K562 (cell line): ENCODE measurements at regions not wholly inside any gene's neighbourhood (a gene's known extent, or its start where the extent isn't known, plus 50 kb on each side); places are given as distances from the start of the nearest gene placed in this dataset.

Source experiments
- ATAC-seq: fragments of 200-7000 bp; cut with Tn5 transposase; 3 replicates; pipeline ENCODE4 v1.9.1; 2020; ENCODE audit warnings: moderate library complexity
- BruUV-seq: library from RNA; stranded (reverse); fragments of 400-500 nt; replicated peaks from 2 replicates; lab custom pipeline; 2021; lab: Mats Ljungman, UMichigan
- CTCF ChIA-PET: fragments of 300-600 bp; formaldehyde crosslinking; extraction: SDS; loops from one replicate; lab custom pipeline; 2021; ENCODE audit warnings: low intra/inter-chr PET ratio; lab: Yijun Ruan, JAX
- POLR2A ChIA-PET: fragments of 300-600, 350-650 bp; sonication (Branson Sonifier 250); formaldehyde crosslinking; extraction: SDS; loops from one replicate; lab custom pipeline; 2021; ENCODE audit warnings: antibody characterized with exemption, inconsistent platforms; lab: Yijun Ruan, JAX
- DNase-seq, 4 experiments: peaks; one replicate each; pipeline versions ENCODE4 v3.0.0 to v3.0.0-alpha.2; 2011 to 2018; ENCODE audit warnings: low spot score in 3 of 4, mixed read lengths in 3 of 4; ENCODE audit errors: extremely low read depth in 1 of 4
- FAIRE-seq: peaks from 2 replicates; lab custom pipeline; 2011; peaks lifted over from hg19 to GRCh38; lab: Jason Lieb, UNC
- H2AFZ ChIP-seq: 2 replicates; pipeline ENCODE4 v1.6.0; 2011; ENCODE audit warnings: low read depth, low read length, control low read depth, inconsistent platforms
- H3K27ac ChIP-seq: fragments of 200-600 bp; 3 replicates; pipeline ENCODE4 v1.8.0; 2011; ENCODE audit warnings: low read depth, mild to moderate bottlenecking, control low read depth, inconsistent platforms, low read length, moderate library complexity, mixed read lengths; ENCODE audit errors: extremely low read depth
- H3K27me3 ChIP-seq, 2 experiments: fragments of 300-600 bp in 1 of 2; 2 replicates in 1 of 2; 3 replicates in 1 of 2; pipeline versions ENCODE4 v1.6.0 to v1.8.0; 2011; ENCODE audit warnings: inconsistent platforms in 2 of 2, low read length in 2 of 2, mild to moderate bottlenecking in 1 of 2, mixed read lengths in 1 of 2, moderate library complexity in 1 of 2; ENCODE audit not compliant: control insufficient read depth in 2 of 2, insufficient read depth in 2 of 2
- H3K36me3 ChIP-seq: fragments of 300-600 bp; 3 replicates; pipeline ENCODE4 v1.8.0; 2011; ENCODE audit warnings: mild to moderate bottlenecking, low read length, inconsistent platforms; ENCODE audit not compliant: control insufficient read depth, insufficient read depth
- H3K4me1 ChIP-seq, 2 experiments: fragments of 200-600 bp in 1 of 2; replicated peaks in 1 of 2; 2 replicates in 1 of 2; 3 replicates in 1 of 2; pipeline versions ENCODE4 v1.5.1 to v1.8.0; 2011; ENCODE audit warnings: inconsistent platforms in 2 of 2, low read length in 2 of 2, mild to moderate bottlenecking in 1 of 2, mixed read lengths in 1 of 2, moderate library complexity in 1 of 2; ENCODE audit not compliant: control insufficient read depth in 2 of 2, insufficient read depth in 2 of 2
- H3K4me2 ChIP-seq: 2 replicates; pipeline ENCODE4 v1.6.1; 2011; ENCODE audit warnings: low read length, control low read depth, inconsistent platforms, mixed read lengths; ENCODE audit not compliant: insufficient read depth
- H3K4me3 ChIP-seq: fragments of 200-600 bp; sonication (generic), shearing (Covaris generic); 2 replicates; pipeline ENCODE4 v1.5.1; 2016; ENCODE audit warnings: control low read depth, inconsistent platforms
- H3K79me2 ChIP-seq: fragments of 200-600 bp; 3 replicates; pipeline ENCODE4 v1.8.0; 2011; ENCODE audit warnings: low read length, inconsistent platforms; ENCODE audit not compliant: control insufficient read depth, insufficient read depth
- H3K9ac ChIP-seq, 2 experiments: 2 replicates each; pipeline versions ENCODE4 v1.6.0 to v1.6.1; 2011; ENCODE audit warnings: low read depth in 2 of 2, low read length in 2 of 2, control low read depth in 1 of 2, inconsistent platforms in 1 of 2, mild to moderate bottlenecking in 1 of 2, mixed read lengths in 1 of 2; ENCODE audit not compliant: insufficient read depth in 1 of 2
- H3K9me1 ChIP-seq: one replicate; pipeline ENCODE4 v1.6.0; 2011; ENCODE audit warnings: inconsistent platforms, mild to moderate bottlenecking, low read length, moderate library complexity; ENCODE audit not compliant: control insufficient read depth, insufficient read depth
- H3K9me3 ChIP-seq: replicated peaks from 2 replicates; pipeline ENCODE4 v1.5.1; 2011; ENCODE audit warnings: low read depth, low read length, inconsistent platforms; ENCODE audit not compliant: control insufficient read depth, insufficient read depth
- H4K20me1 ChIP-seq: replicated peaks from 2 replicates; pipeline ENCODE4 v1.6.1; 2011; ENCODE audit warnings: low read length, inconsistent platforms, mixed read lengths; ENCODE audit not compliant: control insufficient read depth, insufficient read depth
- GATAD2A ChIP-seq: fragments of 450-650 bp; IDR thresholded peaks from 2 replicates; pipeline ENCODE4 v1.6.1; 2017
- NONO ChIP-seq, 2 experiments: fragments of 200-400 bp in 1 of 2; fragments of 450-650 bp in 1 of 2; formaldehyde crosslinking in 1 of 2; IDR thresholded peaks; 2 replicates each; pipeline ENCODE4 v1.6.1; 2017; ENCODE audit warnings: low read depth in 2 of 2, mild to moderate bottlenecking in 2 of 2, moderate library complexity in 2 of 2, low read length in 1 of 2
- ZBTB17 ChIP-seq: fragments of 450-650 bp; formaldehyde crosslinking; IDR thresholded peaks from 2 replicates; pipeline ENCODE4 v1.4.0; 2020; ENCODE audit warnings: mild to moderate bottlenecking
- ZNF644 ChIP-seq: fragments of 200-800 bp; sonication (Bioruptor generic); IDR thresholded peaks from 2 replicates; pipeline ENCODE4 v1.6.1; 2016; ENCODE audit warnings: low read depth, missing genetic modification characterization, missing compliant biosample characterization
- WGBS: fragments of 100-300 bp; shearing (Covaris generic); methylation state at CpG from one replicate; pipeline ENCODE4 v1.1.6; 2016; ENCODE audit warnings: low coverage, mixed read lengths; ENCODE audit not compliant: insufficient coverage; ENCODE audit errors: missing lambda C conversion rate; 5-methylcytosine and 5-hydroxymethylcytosine counted together
- in situ Hi-C: fragments of 300-500 bp; cut with MboI; formaldehyde crosslinking; loops from 4 replicates; pipeline ENCODE4 v1.15.0; 2018; ENCODE audit warnings: inconsistent platforms, mixed read lengths
- intact Hi-C: fragments of 100-400 bp; cut with micrococcal nuclease; formaldehyde crosslinking; loops from 2 replicates; pipeline ENCODE4 v1.14.2; 2022
- TF ChIP-seq, protein P1 (sequence below): fragments of 450-650 bp; IDR thresholded peaks from 2 replicates; pipeline ENCODE4 v1.6.1; 2016; ENCODE audit warnings: mild to moderate bottlenecking, moderate library complexity
- TF ChIP-seq, protein P2 (sequence below): IDR thresholded peaks from 2 replicates; pipeline ENCODE4 v1.6.1; 2011; ENCODE audit not compliant: insufficient read length; ENCODE audit errors: extremely low read depth
- TF ChIP-seq, protein P3 (sequence below): fragments of 250-450 bp; sonication (Bioruptor Pico); IDR thresholded peaks from 2 replicates; pipeline ENCODE4 v1.5.0; 2022; ENCODE audit warnings: mild to moderate bottlenecking

DNA sequence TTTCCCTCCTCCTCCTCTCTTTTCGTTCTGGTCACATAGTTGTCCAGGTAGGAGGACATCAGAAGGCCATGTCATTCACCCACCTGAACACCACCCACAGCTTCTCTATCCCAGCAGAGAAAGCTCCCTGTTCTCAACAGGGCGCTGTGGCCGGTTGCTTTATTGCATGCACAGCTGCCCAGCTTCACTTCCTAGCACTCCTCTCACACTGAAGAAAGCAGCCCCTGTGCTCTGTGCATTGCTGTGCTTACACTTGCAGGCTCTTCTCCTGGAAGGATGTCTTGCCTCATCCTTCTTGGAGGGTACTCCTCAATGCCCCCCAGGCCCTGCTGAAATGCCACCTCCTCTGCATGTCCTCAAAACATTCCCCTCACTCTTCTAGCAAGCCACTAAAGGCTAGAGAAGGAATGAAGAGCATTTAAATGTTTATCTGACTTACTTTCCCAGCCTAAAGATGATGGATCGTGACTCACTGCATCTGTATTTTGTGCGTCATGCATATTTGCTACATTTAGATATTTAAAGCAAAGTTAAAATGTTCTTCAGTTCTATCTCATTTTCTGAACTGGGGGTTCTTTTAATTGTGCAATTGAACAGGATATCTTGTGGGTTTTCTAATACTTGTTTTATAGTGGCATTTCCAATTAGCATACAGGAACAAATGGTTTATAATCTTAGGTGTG is 186.4 kb upstream of the PUDP start:
- Histone ChIP-seq H3K4me1 (no peaks in the 10 kb centered on the region), H2AFZ (no peak overlapping the region), H3K27ac (no peak overlapping the region), H3K9me1 (no peaks in the 10 kb centered on the region), H3K4me3 (no peak overlapping the region), H4K20me1 (no peaks in the 10 kb centered on the region), H3K9ac (no peak overlapping the region), H3K79me2 (no peaks in the 10 kb centered on the region), H3K36me3 (no peaks in the 10 kb centered on the region), H3K4me2 (no peak overlapping the region), H3K27me3 (no peaks in the 10 kb centered on the region), H3K9me3 (no peaks in the 10 kb centered on the region)
- CTCF ChIA-PET = no interaction called here
- POLR2A ChIA-PET = no interaction called here
- FAIRE-seq (no peak), ATAC-seq (no peak), DNase-seq (no peak)
- no TSS peak for BruUV-seq
- in situ Hi-C loops = no loop called here
- intact Hi-C loops = no loop called here
- WGBS = 0% methylated on average over 4 of the region's 5 CpGs
- TF ChIP-seq ZBTB17 (CRISPR knock-in tag) (no peak), NONO (IDR thresholded peaks at IDR 0.05; ENCODE audit: low read depth in 2 of 2, low read length in 1 of 2) (no peak), ZNF644 (tag) (no peak), GATAD2A (no peak)
- TF ChIP-seq, protein P1, sequence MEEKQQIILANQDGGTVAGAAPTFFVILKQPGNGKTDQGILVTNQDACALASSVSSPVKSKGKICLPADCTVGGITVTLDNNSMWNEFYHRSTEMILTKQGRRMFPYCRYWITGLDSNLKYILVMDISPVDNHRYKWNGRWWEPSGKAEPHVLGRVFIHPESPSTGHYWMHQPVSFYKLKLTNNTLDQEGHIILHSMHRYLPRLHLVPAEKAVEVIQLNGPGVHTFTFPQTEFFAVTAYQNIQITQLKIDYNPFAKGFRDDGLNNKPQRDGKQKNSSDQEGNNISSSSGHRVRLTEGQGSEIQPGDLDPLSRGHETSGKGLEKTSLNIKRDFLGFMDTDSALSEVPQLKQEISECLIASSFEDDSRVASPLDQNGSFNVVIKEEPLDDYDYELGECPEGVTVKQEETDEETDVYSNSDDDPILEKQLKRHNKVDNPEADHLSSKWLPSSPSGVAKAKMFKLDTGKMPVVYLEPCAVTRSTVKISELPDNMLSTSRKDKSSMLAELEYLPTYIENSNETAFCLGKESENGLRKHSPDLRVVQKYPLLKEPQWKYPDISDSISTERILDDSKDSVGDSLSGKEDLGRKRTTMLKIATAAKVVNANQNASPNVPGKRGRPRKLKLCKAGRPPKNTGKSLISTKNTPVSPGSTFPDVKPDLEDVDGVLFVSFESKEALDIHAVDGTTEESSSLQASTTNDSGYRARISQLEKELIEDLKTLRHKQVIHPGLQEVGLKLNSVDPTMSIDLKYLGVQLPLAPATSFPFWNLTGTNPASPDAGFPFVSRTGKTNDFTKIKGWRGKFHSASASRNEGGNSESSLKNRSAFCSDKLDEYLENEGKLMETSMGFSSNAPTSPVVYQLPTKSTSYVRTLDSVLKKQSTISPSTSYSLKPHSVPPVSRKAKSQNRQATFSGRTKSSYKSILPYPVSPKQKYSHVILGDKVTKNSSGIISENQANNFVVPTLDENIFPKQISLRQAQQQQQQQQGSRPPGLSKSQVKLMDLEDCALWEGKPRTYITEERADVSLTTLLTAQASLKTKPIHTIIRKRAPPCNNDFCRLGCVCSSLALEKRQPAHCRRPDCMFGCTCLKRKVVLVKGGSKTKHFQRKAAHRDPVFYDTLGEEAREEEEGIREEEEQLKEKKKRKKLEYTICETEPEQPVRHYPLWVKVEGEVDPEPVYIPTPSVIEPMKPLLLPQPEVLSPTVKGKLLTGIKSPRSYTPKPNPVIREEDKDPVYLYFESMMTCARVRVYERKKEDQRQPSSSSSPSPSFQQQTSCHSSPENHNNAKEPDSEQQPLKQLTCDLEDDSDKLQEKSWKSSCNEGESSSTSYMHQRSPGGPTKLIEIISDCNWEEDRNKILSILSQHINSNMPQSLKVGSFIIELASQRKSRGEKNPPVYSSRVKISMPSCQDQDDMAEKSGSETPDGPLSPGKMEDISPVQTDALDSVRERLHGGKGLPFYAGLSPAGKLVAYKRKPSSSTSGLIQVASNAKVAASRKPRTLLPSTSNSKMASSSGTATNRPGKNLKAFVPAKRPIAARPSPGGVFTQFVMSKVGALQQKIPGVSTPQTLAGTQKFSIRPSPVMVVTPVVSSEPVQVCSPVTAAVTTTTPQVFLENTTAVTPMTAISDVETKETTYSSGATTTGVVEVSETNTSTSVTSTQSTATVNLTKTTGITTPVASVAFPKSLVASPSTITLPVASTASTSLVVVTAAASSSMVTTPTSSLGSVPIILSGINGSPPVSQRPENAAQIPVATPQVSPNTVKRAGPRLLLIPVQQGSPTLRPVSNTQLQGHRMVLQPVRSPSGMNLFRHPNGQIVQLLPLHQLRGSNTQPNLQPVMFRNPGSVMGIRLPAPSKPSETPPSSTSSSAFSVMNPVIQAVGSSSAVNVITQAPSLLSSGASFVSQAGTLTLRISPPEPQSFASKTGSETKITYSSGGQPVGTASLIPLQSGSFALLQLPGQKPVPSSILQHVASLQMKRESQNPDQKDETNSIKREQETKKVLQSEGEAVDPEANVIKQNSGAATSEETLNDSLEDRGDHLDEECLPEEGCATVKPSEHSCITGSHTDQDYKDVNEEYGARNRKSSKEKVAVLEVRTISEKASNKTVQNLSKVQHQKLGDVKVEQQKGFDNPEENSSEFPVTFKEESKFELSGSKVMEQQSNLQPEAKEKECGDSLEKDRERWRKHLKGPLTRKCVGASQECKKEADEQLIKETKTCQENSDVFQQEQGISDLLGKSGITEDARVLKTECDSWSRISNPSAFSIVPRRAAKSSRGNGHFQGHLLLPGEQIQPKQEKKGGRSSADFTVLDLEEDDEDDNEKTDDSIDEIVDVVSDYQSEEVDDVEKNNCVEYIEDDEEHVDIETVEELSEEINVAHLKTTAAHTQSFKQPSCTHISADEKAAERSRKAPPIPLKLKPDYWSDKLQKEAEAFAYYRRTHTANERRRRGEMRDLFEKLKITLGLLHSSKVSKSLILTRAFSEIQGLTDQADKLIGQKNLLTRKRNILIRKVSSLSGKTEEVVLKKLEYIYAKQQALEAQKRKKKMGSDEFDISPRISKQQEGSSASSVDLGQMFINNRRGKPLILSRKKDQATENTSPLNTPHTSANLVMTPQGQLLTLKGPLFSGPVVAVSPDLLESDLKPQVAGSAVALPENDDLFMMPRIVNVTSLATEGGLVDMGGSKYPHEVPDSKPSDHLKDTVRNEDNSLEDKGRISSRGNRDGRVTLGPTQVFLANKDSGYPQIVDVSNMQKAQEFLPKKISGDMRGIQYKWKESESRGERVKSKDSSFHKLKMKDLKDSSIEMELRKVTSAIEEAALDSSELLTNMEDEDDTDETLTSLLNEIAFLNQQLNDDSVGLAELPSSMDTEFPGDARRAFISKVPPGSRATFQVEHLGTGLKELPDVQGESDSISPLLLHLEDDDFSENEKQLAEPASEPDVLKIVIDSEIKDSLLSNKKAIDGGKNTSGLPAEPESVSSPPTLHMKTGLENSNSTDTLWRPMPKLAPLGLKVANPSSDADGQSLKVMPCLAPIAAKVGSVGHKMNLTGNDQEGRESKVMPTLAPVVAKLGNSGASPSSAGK = no peak
- TF ChIP-seq, protein P2, sequence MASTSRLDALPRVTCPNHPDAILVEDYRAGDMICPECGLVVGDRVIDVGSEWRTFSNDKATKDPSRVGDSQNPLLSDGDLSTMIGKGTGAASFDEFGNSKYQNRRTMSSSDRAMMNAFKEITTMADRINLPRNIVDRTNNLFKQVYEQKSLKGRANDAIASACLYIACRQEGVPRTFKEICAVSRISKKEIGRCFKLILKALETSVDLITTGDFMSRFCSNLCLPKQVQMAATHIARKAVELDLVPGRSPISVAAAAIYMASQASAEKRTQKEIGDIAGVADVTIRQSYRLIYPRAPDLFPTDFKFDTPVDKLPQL = no peak
- TF ChIP-seq, protein P3, sequence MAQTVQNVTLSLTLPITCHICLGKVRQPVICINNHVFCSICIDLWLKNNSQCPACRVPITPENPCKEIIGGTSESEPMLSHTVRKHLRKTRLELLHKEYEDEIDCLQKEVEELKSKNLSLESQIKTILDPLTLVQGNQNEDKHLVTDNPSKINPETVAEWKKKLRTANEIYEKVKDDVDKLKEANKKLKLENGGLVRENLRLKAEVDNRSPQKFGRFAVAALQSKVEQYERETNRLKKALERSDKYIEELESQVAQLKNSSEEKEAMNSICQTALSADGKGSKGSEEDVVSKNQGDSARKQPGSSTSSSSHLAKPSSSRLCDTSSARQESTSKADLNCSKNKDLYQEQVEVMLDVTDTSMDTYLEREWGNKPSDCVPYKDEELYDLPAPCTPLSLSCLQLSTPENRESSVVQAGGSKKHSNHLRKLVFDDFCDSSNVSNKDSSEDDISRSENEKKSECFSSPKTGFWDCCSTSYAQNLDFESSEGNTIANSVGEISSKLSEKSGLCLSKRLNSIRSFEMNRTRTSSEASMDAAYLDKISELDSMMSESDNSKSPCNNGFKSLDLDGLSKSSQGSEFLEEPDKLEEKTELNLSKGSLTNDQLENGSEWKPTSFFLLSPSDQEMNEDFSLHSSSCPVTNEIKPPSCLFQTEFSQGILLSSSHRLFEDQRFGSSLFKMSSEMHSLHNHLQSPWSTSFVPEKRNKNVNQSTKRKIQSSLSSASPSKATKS = no peak
